Smooth muscle cell (in vitro differentiated cells): ENCODE measurements at regions not wholly inside any gene's neighbourhood (a gene's known extent, or its start where the extent isn't known, plus 50 kb on each side); places are given as distances from the start of the nearest gene placed in this dataset.

ENCODE experiments used
- DNase-seq: peaks from one replicate; lab custom pipeline; 2025; ENCODE audit not compliant: unreplicated experiment; lab: John Stamatoyannopoulos, UW
- H2AFZ ChIP-seq: fragments of 200-600 bp; sonication (generic); 2 replicates; pipeline ENCODE4 v1.6.0; 2016; ENCODE audit warnings: antibody characterized with exemption, low read depth, mild to moderate bottlenecking
- H3F3A ChIP-seq: fragments of 200-600 bp; sonication (generic); 2 replicates; pipeline ENCODE4 v1.6.0; 2017; ENCODE audit warnings: antibody characterized with exemption, low read depth
- H3K27ac ChIP-seq: fragments of 200-600 bp; sonication (generic); 2 replicates; pipeline ENCODE4 v1.5.1; 2016; ENCODE audit warnings: low read depth, mild to moderate bottlenecking
- H3K27me3 ChIP-seq: fragments of 200-600 bp; sonication (generic); 2 replicates; pipeline ENCODE4 v1.6.1; 2016; ENCODE audit warnings: low read depth, mild to moderate bottlenecking
- H3K36me3 ChIP-seq: fragments of 200-600 bp; sonication (generic); 2 replicates; pipeline ENCODE4 v1.5.1; 2016; ENCODE audit warnings: low read depth
- H3K4me1 ChIP-seq: fragments of 200-600 bp; sonication (generic); 2 replicates; pipeline ENCODE4 v1.5.1; 2016; ENCODE audit warnings: low read depth
- H3K4me2 ChIP-seq: fragments of 200-600 bp; sonication (generic); 2 replicates; pipeline ENCODE4 v1.6.0; 2016; ENCODE audit warnings: mild to moderate bottlenecking
- H3K4me3 ChIP-seq: fragments of 200-600 bp; sonication (generic); 2 replicates; pipeline ENCODE4 v1.5.1; 2016; ENCODE audit warnings: mild to moderate bottlenecking
- H3K79me2 ChIP-seq: fragments of 200-600 bp; sonication (generic); 2 replicates; pipeline ENCODE4 v1.6.0; 2016; ENCODE audit warnings: low read depth, mild to moderate bottlenecking
- H3K9ac ChIP-seq: fragments of 200-600 bp; sonication (generic); 2 replicates; pipeline ENCODE4 v1.6.0; 2016; ENCODE audit warnings: low read depth
- H3K9me3 ChIP-seq: fragments of 200-600 bp; sonication (generic); replicated peaks from 2 replicates; pipeline ENCODE4 v1.5.1; 2016; ENCODE audit warnings: low read depth
- H4K20me1 ChIP-seq: fragments of 200-600 bp; sonication (generic); 2 replicates; pipeline ENCODE4 v1.6.0; 2016; ENCODE audit warnings: low read depth
- WGBS: methylation state at CpG from one replicate; pipeline ENCODE4 v1.1.7; 2016; ENCODE audit warnings: low lambda C conversion rate; 5-methylcytosine and 5-hydroxymethylcytosine counted together
- TF ChIP-seq, protein P1 (sequence below): fragments of 200-600 bp; sonication (generic); IDR thresholded peaks from 2 replicates; pipeline ENCODE4 v1.5.1; 2017; ENCODE audit warnings: borderline replicate concordance, mild to moderate bottlenecking, antibody characterized with exemption; ENCODE audit not compliant: insufficient read depth, poor library complexity, severe bottlenecking

GRCh38 chr5:142516732-142517131 lies 169.2 kb downstream of the FGF1 start:
- H3K27ac ChIP-seq: no peak overlapping the region
- H2AFZ ChIP-seq: no peak overlapping the region
- no peak overlapping the region for H3K9ac ChIP-seq
- WGBS: 89% methylated on average over 3 of the region's 3 CpGs
- no peak for DNase-seq
- H3F3A ChIP-seq: no peaks in the 10 kb centered on the region
- no peaks in the 10 kb centered on the region for H3K9me3 ChIP-seq
- H3K27me3 ChIP-seq: no peaks in the 10 kb centered on the region
- no peak overlapping the region for H3K4me3 ChIP-seq
- no peak overlapping the region for H3K4me2 ChIP-seq
- no peaks in the 10 kb centered on the region for H3K79me2 ChIP-seq
- no peaks in the 10 kb centered on the region for H3K36me3 ChIP-seq
- no peaks in the 10 kb centered on the region for H4K20me1 ChIP-seq
- TF ChIP-seq, protein P1, sequence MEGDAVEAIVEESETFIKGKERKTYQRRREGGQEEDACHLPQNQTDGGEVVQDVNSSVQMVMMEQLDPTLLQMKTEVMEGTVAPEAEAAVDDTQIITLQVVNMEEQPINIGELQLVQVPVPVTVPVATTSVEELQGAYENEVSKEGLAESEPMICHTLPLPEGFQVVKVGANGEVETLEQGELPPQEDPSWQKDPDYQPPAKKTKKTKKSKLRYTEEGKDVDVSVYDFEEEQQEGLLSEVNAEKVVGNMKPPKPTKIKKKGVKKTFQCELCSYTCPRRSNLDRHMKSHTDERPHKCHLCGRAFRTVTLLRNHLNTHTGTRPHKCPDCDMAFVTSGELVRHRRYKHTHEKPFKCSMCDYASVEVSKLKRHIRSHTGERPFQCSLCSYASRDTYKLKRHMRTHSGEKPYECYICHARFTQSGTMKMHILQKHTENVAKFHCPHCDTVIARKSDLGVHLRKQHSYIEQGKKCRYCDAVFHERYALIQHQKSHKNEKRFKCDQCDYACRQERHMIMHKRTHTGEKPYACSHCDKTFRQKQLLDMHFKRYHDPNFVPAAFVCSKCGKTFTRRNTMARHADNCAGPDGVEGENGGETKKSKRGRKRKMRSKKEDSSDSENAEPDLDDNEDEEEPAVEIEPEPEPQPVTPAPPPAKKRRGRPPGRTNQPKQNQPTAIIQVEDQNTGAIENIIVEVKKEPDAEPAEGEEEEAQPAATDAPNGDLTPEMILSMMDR: no peak
- H3K4me1 ChIP-seq: peaks cover 4% of the 10 kb centered on the region

GRCh38 chr5:142515036-142515435 lies 170.9 kb downstream of the FGF1 start:
- Histone ChIP-seq H3F3A (no peaks in the 10 kb centered on the region), H3K4me1 (no peaks in the 10 kb centered on the region), H3K27ac (no peak overlapping the region), H3K9me3 (no peaks in the 10 kb centered on the region), H2AFZ (no peak overlapping the region), H3K36me3 (no peaks in the 10 kb centered on the region), H4K20me1 (no peaks in the 10 kb centered on the region), H3K79me2 (no peaks in the 10 kb centered on the region), H3K4me2 (no peak overlapping the region), H3K4me3 (no peak overlapping the region), H3K9ac (no peak overlapping the region), H3K27me3 (no peaks in the 10 kb centered on the region)
- TF ChIP-seq, protein P1: no peak
- no peak for DNase-seq
- WGBS: 89% methylated on average over 2 of the region's 2 CpGs

DNA sequence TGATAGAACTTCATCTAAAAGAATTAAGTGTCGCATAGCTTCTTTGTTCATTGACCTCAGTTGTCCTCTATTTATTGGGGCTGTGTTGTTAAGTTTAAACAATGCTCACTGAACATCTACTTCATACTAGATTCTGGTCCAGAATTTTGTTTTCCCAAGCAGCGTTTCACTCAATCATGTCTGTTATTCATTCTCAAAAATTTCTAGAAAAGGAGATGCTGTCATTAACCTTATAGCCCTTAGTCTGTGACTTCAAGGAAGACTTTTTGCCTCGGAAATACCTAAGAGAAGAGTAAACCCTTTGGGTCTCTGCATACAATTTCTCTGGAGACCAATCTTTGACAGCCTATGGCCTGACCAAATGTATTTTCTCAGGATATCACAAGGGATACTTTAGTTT lies 171.7 kb downstream of the FGF1 start:
- H3K79me2 ChIP-seq: no peaks in the 10 kb centered on the region
- no peak overlapping the region for H2AFZ ChIP-seq
- no peak overlapping the region for H3K9ac ChIP-seq
- TF ChIP-seq, protein P1: no peak
- no peaks in the 10 kb centered on the region for H3F3A ChIP-seq
- DNase-seq: no peak
- no peaks in the 10 kb centered on the region for H3K27me3 ChIP-seq
- H3K4me2 ChIP-seq: no peak overlapping the region
- H3K36me3 ChIP-seq: no peaks in the 10 kb centered on the region
- no peak overlapping the region for H3K27ac ChIP-seq
- H4K20me1 ChIP-seq: no peaks in the 10 kb centered on the region
- H3K4me1 ChIP-seq: no peaks in the 10 kb centered on the region
- H3K9me3 ChIP-seq: no peaks in the 10 kb centered on the region
- H3K4me3 ChIP-seq: no peak overlapping the region
- 97% methylated on average over 3 of the region's 3 CpGs for WGBS
